ENCODE measurements at regions not wholly inside any gene's neighbourhood (a gene's known extent, or its start where the extent isn't known, plus 50 kb on each side); places are given as distances from the start of the nearest gene placed in this dataset.

DNA sequence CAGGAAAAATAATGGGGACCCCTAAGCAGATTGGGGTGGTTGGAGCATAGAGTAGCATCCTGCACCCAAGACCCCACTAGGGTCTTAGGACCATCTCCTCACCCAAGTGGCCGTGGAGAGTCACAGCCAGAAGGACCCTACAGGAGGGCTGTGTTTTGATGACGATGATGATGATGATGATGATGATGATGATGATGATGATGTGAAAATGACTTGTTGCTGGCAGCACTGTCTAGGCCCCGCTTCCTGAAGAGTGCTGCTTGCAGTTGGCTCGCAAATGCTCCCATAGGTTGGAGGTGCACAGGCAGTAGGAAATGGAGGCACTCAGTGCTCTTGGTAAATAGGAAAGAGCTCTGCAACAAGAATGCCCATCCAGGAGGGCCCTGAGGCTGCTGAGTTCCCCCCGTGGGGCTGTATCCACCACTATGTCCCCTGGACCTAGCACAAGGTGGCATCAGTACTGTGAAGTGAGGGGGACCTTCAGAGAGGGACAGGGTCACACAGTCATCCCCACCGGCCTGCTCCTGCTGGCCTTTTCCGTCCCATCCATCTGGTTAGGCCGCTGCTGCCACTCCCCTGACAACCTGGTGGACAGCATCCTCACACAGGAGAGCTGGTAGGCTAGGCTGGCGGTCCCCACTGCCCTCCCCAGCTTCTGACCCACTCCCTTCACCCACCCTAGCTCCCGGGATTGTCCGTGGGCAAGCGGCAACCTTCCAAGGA lies 139.6 kb downstream of the FOXD2 start:
- peaks cover 70% of the 10 kb centered on the region for H3K27me3 Mint-ChIP-seq

DNA sequence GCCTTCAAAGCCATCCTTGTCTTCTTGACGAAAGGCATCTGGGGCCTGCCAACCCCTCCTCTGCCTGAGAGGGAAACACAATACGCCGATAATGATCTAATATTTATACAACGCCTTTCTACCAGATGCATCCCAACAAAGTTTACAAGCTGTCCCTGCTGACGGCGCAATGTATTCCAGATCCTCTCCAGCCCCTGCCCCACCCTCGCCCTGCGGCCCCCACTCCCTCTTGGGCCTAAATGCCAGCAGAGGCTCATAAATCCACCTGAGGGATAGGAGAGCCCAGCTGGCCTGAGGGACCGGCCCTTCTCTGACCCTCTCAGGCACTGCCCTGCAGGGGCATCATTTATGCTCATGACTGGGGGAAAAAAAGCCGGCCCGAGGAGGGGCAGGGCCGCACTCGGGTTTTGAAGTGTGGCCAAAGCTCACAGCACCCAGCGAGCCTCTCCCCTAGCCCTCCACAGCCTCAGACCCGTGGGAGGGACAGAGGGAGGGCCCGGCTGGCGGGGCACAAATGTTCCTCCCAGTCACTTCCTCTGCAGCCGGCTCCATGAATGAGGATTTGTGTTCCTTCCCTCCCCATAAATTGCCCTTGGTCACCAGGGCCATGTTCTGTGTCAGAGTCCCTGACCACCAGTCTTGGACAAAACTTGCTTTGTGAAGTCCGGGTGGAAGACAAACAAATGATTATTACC lies 140.3 kb downstream of the FOXD2 start:
- H3K27ac Mint-ChIP-seq, result no peak overlapping the region
- H3K4me1 Mint-ChIP-seq, result no peaks in the 10 kb centered on the region
- ATAC-seq (no peak), DNase-seq (no peak)
- H3K27me3 Mint-ChIP-seq, result peaks cover 74% of the 10 kb centered on the region
- H3K9me3 ChIP-seq (ENCODE audit: control insufficient read depth, low read length, poor library complexity, severe bottlenecking), result no peaks in the 10 kb centered on the region
- H3K36me3 Mint-ChIP-seq (ENCODE audit: low read depth), result peaks cover 3% of the 10 kb centered on the region
- no peak overlapping the region for H3K4me3 Mint-ChIP-seq

More for the DNA sequence above, 139.6 kb downstream of the FOXD2 start:
- Mint-ChIP-seq H3K36me3 (ENCODE audit: low read depth) (peaks cover 3% of the 10 kb centered on the region), H3K4me3 (no peak overlapping the region), H3K4me1 (no peaks in the 10 kb centered on the region), H3K27ac (no peak overlapping the region)
- ATAC-seq (no peak), DNase-seq (no peak)
- no peaks in the 10 kb centered on the region for H3K9me3 ChIP-seq (ENCODE audit: control insufficient read depth, low read length, poor library complexity, severe bottlenecking)

GRCh38 chr1:47578721-47579419 lies 141.0 kb downstream of the FOXD2 start:
- DNase-seq (no peak), ATAC-seq (no peak)
- Mint-ChIP-seq H3K27ac (no peak overlapping the region), H3K36me3 (ENCODE audit: low read depth) (peaks cover 3% of the 10 kb centered on the region), H3K4me3 (no peak overlapping the region), H3K4me1 (no peaks in the 10 kb centered on the region), H3K27me3 (peaks cover 72% of the 10 kb centered on the region)
- no peaks in the 10 kb centered on the region for H3K9me3 ChIP-seq (ENCODE audit: control insufficient read depth, low read length, poor library complexity, severe bottlenecking)

DNA sequence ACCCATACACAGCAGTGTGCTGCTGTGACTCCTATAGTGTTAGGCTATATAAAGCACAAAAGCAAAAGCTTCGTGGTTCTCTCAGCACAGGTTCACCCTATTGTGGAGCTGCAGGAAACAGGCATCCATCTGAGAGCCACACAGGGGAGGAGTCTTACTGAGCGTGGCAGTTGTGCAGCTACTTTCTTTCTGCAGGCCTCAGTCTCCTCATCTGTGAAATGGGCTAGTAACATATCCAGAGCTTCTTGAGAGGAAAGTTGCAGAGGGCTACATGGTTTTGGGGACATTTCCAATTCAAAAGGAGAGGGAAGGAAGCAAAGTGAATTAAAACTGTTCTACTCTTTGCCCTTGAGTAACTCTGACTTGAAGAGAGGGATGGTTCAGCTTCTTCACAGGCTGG lies 142.0 kb downstream of the FOXD2 start:
- ATAC-seq (no peak), DNase-seq (no peak)
- no peak overlapping the region for H3K4me3 Mint-ChIP-seq
- no peaks in the 10 kb centered on the region for H3K9me3 ChIP-seq (ENCODE audit: control insufficient read depth, low read length, poor library complexity, severe bottlenecking)
- no peaks in the 10 kb centered on the region for H3K4me1 Mint-ChIP-seq
- H3K36me3 Mint-ChIP-seq (ENCODE audit: low read depth), result peaks cover 3% of the 10 kb centered on the region
- H3K27me3 Mint-ChIP-seq, result peaks cover 74% of the 10 kb centered on the region
- H3K27ac Mint-ChIP-seq, result no peak overlapping the region

- Mint-ChIP-seq H3K27ac (no peak overlapping the region), H3K36me3 (ENCODE audit: low read depth) (peaks cover 3% of the 10 kb centered on the region), H3K27me3 (peaks cover 77% of the 10 kb centered on the region), H3K4me3 (no peak overlapping the region), H3K4me1 (no peaks in the 10 kb centered on the region)
- ATAC-seq (no peak), DNase-seq (no peak)
- no peaks in the 10 kb centered on the region for H3K9me3 ChIP-seq (ENCODE audit: control insufficient read depth, low read length, poor library complexity, severe bottlenecking)
Observed at GRCh38 chr1:47580451-47580995, 142.7 kb downstream of the FOXD2 start.

- DNase-seq, result no peak
- Mint-ChIP-seq H3K27ac (no peak overlapping the region), H3K4me1 (no peaks in the 10 kb centered on the region), H3K4me3 (no peak overlapping the region), H3K36me3 (ENCODE audit: low read depth) (no peaks in the 10 kb centered on the region), H3K27me3 (peaks cover 64% of the 10 kb centered on the region)
- no peaks in the 10 kb centered on the region for H3K9me3 ChIP-seq (ENCODE audit: control insufficient read depth, low read length, poor library complexity, severe bottlenecking)
- ATAC-seq, result no peak
Observed at GRCh38 chr1:47582891-47583608, 145.2 kb downstream of the FOXD2 start.

GRCh38 chr1:47584249-47584648 lies 146.4 kb downstream of the FOXD2 start:
- H3K4me3 Mint-ChIP-seq, result no peak overlapping the region
- no peak for ATAC-seq
- no peaks in the 10 kb centered on the region for H3K36me3 Mint-ChIP-seq (ENCODE audit: low read depth)
- H3K4me1 Mint-ChIP-seq, result no peaks in the 10 kb centered on the region
- H3K27me3 Mint-ChIP-seq, result peaks cover 63% of the 10 kb centered on the region
- no peak overlapping the region for H3K27ac Mint-ChIP-seq
- H3K9me3 ChIP-seq (ENCODE audit: control insufficient read depth, low read length, poor library complexity, severe bottlenecking), result no peaks in the 10 kb centered on the region
- no peak for DNase-seq

DNA sequence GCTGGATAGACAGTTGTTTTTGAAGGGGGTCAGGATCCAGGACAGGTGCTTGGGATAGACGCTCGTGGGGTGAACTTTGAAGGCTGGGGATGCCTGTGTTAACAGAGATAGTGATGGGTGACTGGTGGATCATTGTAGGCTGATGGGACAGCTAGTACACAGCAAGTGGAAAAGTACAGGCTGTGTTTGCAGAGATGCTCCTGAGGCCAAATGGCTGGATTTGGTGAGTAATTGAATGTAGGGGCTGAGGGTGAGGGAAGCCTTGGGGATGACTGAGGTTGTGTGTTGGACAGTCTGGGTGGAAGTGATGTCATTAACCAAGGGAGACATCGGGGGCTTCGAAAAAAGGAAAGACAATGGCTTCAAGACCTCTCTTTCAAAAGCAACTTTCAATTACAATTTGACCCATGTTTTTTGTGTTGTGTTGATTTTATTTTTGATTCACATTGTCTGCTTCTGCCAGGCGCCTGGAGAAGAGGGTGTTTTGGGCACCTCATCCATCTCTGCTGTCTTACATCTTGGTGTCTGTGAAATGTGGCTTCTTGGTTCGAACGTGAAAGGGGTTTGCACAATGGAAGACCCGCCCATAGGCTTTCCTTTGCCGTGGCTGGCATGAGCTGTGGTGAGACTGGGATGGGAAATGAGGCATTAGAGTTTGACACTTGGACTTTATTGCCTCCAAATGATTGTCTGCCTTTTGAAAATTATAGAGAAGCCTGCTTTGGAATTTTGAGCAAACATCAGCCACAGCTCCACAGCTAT lies 147.5 kb downstream of the FOXD2 start:
- Mint-ChIP-seq H3K27me3 (peaks cover 54% of the 10 kb centered on the region), H3K27ac (no peak overlapping the region), H3K36me3 (ENCODE audit: low read depth) (no peaks in the 10 kb centered on the region), H3K4me1 (no peaks in the 10 kb centered on the region), H3K4me3 (no peak overlapping the region)
- ATAC-seq (no peak), DNase-seq (no peak)
- no peaks in the 10 kb centered on the region for H3K9me3 ChIP-seq (ENCODE audit: control insufficient read depth, low read length, poor library complexity, severe bottlenecking)

- no peak for ATAC-seq
- DNase-seq, result no peak
- H3K4me1 Mint-ChIP-seq, result no peaks in the 10 kb centered on the region
- no peaks in the 10 kb centered on the region for H3K9me3 ChIP-seq (ENCODE audit: control insufficient read depth, low read length, poor library complexity, severe bottlenecking)
- H3K4me3 Mint-ChIP-seq, result no peak overlapping the region
- H3K36me3 Mint-ChIP-seq (ENCODE audit: low read depth), result no peaks in the 10 kb centered on the region
- no peak overlapping the region for H3K27ac Mint-ChIP-seq
- peaks cover 29% of the 10 kb centered on the region for H3K27me3 Mint-ChIP-seq
Observed at GRCh38 chr1:47587891-47588582, 150.2 kb downstream of the FOXD2 start.

- H3K9me3 ChIP-seq (ENCODE audit: control insufficient read depth, low read length, poor library complexity, severe bottlenecking), result no peaks in the 10 kb centered on the region
- DNase-seq (no peak), ATAC-seq (no peak)
- Mint-ChIP-seq H3K4me1 (no peaks in the 10 kb centered on the region), H3K36me3 (ENCODE audit: low read depth) (no peaks in the 10 kb centered on the region), H3K27ac (no peak overlapping the region), H3K4me3 (no peak overlapping the region), H3K27me3 (peaks cover 25% of the 10 kb centered on the region)
Observed at GRCh38 chr1:47590523-47591225, 152.8 kb downstream of the FOXD2 start.

- H3K27ac Mint-ChIP-seq, result no peak overlapping the region
- no peaks in the 10 kb centered on the region for H3K9me3 ChIP-seq (ENCODE audit: control insufficient read depth, low read length, poor library complexity, severe bottlenecking)
- peaks cover 25% of the 10 kb centered on the region for H3K27me3 Mint-ChIP-seq
- no peak for DNase-seq
- H3K36me3 Mint-ChIP-seq (ENCODE audit: low read depth), result no peaks in the 10 kb centered on the region
- ATAC-seq, result no peak
- H3K4me3 Mint-ChIP-seq, result no peak overlapping the region
- no peaks in the 10 kb centered on the region for H3K4me1 Mint-ChIP-seq
Observed at GRCh38 chr1:47591801-47592200, 154.0 kb downstream of the FOXD2 start.
